SK-N-MC (cell line): ENCODE measurements at regions not wholly inside any gene's neighbourhood (a gene's known extent, or its start where the extent isn't known, plus 50 kb on each side); places are given as distances from the start of the nearest gene placed in this dataset.

ENCODE experiments used
- EZH2 ChIP-seq: fragments of 200-600 bp; sonication (generic); IDR thresholded peaks from one replicate; pipeline ENCODE4 v1.6.1; 2017; ENCODE audit warnings: antibody characterized with exemption
- POLR2AphosphoS5 ChIP-seq: IDR thresholded peaks from 2 replicates; pipeline ENCODE4 v1.6.1; 2012; ENCODE audit warnings: mild to moderate bottlenecking, low read depth, low read length, borderline replicate concordance

DNA sequence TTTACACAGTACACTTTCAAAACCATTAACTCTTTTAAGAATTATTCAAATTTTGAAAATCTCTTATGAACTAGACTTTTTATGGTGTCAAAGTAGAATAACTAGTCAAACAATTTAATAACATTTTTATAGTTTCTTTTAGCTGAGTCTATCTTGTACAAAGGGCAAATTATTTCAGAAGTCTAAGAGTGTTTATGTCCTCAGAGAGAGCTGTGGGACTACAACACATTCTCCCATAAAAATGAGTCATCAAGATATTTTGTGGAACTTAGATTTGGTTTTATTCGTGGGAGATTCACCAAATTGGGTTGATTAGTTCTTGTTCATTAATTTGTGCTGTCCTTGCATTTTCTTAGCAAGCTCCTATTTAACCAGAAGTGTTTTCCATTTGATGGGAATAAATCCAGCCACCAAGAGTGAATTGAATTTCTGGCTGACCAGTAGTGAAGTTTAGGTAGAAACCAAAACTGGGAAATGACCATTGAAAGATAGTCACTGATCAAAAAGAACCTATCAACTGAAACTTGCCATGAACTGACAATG lies 291.0 kb downstream of the DLEU7 start:
- TF ChIP-seq EZH2 (no peak), POLR2AphosphoS5 (no peak)
